GM12878 (cell line): ENCODE measurements at regions not wholly inside any gene's neighbourhood (a gene's known extent, or its start where the extent isn't known, plus 50 kb on each side); places are given as distances from the start of the nearest gene placed in this dataset.

Experiments
- ATAC-seq: fragments of 200-7000 bp; cut with Tn5 transposase; 3 replicates; pipeline ENCODE4 v1.9.1; 2020; ENCODE audit warnings: mild to moderate bottlenecking, moderate library complexity
- BruUV-seq: library from RNA; stranded (reverse); fragments of 400-500 nt; replicated peaks from 2 replicates; lab custom pipeline; 2021; lab: Mats Ljungman, UMichigan
- CTCF ChIA-PET: fragments of 300-600 bp; sonication (Branson Sonifier 250); formaldehyde crosslinking; extraction: SDS; loops from one replicate; lab custom pipeline; 2021; ENCODE audit warnings: inconsistent platforms; lab: Yijun Ruan, JAX
- POLR2A ChIA-PET: fragments of 350-600 bp; formaldehyde crosslinking; extraction: SDS; loops from one replicate; lab custom pipeline; 2021; ENCODE audit warnings: inconsistent platforms; lab: Charles Lee
- RAD21 ChIA-PET: fragments of 300-600 bp; sonication (Branson Sonifier 250); formaldehyde crosslinking; loops from one replicate; lab custom pipeline; 2023; ENCODE audit warnings: antibody characterized with exemption; ENCODE audit not compliant: unreplicated experiment; lab: Charles Lee
- SMC1A ChIA-PET: fragments of 300-600 bp; sonication (Branson Sonifier 250); formaldehyde crosslinking; loops from one replicate; lab custom pipeline; 2023; ENCODE audit not compliant: unreplicated experiment, uncharacterized antibody; lab: Charles Lee
- DNase-seq: peaks from one replicate; pipeline ENCODE4 v3.0.0-alpha.2; 2011; ENCODE audit warnings: low read depth, low spot score
- FAIRE-seq: peaks from 3 replicates; lab custom pipeline; 2011; peaks lifted over from hg19 to GRCh38; lab: Jason Lieb, UNC
- H2AFZ ChIP-seq: 2 replicates; pipeline ENCODE4 v1.6.0; 2011; ENCODE audit warnings: low read depth, low read length, control low read depth; ENCODE audit not compliant: control insufficient read depth
- H3K27ac ChIP-seq: 2 replicates; pipeline ENCODE4 v1.5.1; 2011; ENCODE audit warnings: control low read depth; ENCODE audit not compliant: control insufficient read depth, insufficient read depth
- H3K27me3 ChIP-seq, 2 experiments: replicated peaks in 1 of 2; 2 replicates each; pipeline versions ENCODE4 v1.6.0 to v1.6.1; 2011; ENCODE audit warnings: low read length in 1 of 2; ENCODE audit not compliant: control insufficient read depth in 2 of 2, insufficient read depth in 2 of 2
- H3K36me3 ChIP-seq, 2 experiments: 2 replicates each; pipeline ENCODE4 v1.5.1; 2011; ENCODE audit warnings: low read length in 1 of 2; ENCODE audit not compliant: control insufficient read depth in 2 of 2, insufficient read depth in 2 of 2
- H3K4me1 ChIP-seq: 2 replicates; pipeline ENCODE4 v1.6.1; 2011; ENCODE audit warnings: mild to moderate bottlenecking, low read length, moderate library complexity, mixed read lengths; ENCODE audit not compliant: control insufficient read depth, insufficient read depth
- H3K4me2 ChIP-seq: 2 replicates; pipeline ENCODE4 v1.6.0; 2011; ENCODE audit warnings: control low read depth; ENCODE audit not compliant: control insufficient read depth, insufficient read depth
- H3K4me3 ChIP-seq: fragments of 200-600 bp; sonication (generic); 2 replicates; pipeline ENCODE4 v1.5.1; 2016
- H3K79me2 ChIP-seq: 2 replicates; pipeline ENCODE4 v1.6.0; 2011; ENCODE audit warnings: low read length; ENCODE audit not compliant: control insufficient read depth, insufficient read depth
- H3K9ac ChIP-seq: 2 replicates; pipeline ENCODE4 v1.8.0; 2011; ENCODE audit warnings: low read length, control low read depth, mixed read lengths; ENCODE audit not compliant: control insufficient read depth, insufficient read depth
- H3K9me3 ChIP-seq: replicated peaks from 3 replicates; pipeline ENCODE4 v1.5.1; 2011; ENCODE audit warnings: mild to moderate bottlenecking, low read length; ENCODE audit not compliant: control insufficient read depth, insufficient read depth
- H4K20me1 ChIP-seq: 2 replicates; pipeline ENCODE4 v1.6.0; 2011; ENCODE audit not compliant: control insufficient read depth, insufficient read depth
- ATF2 ChIP-seq: IDR thresholded peaks from 2 replicates; pipeline ENCODE4 v1.6.1; 2012; ENCODE audit warnings: low read length, inconsistent platforms
- CTCF ChIP-seq, 3 experiments: IDR thresholded peaks in 2 of 3; conservative IDR thresholded peaks in 1 of 3; 2 replicates each; pipeline ENCODE4 v1.5.1; 2011; ENCODE audit warnings: low read depth in 3 of 3, low read length in 3 of 3, mild to moderate bottlenecking in 3 of 3, control low read depth in 2 of 3, moderate library complexity in 2 of 3, inconsistent platforms in 1 of 3, mixed read lengths in 1 of 3; ENCODE audit not compliant: control insufficient read depth in 2 of 3, insufficient read depth in 1 of 3; ENCODE audit errors: extremely low read depth in 1 of 3
- EGR1 ChIP-seq, 2 experiments: IDR thresholded peaks; 1 replicate in 1 of 2; 2 replicates in 1 of 2; pipeline ENCODE4 v1.6.1; 2011 to 2012; ENCODE audit warnings: low read depth in 2 of 2, low read length in 2 of 2, borderline replicate concordance in 1 of 2, mild to moderate bottlenecking in 1 of 2, moderate library complexity in 1 of 2
- MEF2A ChIP-seq: IDR thresholded peaks from 2 replicates; pipeline ENCODE4 v1.6.1; 2011; ENCODE audit warnings: low read depth, mild to moderate bottlenecking, low read length, moderate library complexity; ENCODE audit not compliant: insufficient read depth
- PAX8 ChIP-seq: fragments of 450-650 bp; IDR thresholded peaks from 2 replicates; pipeline ENCODE4 v1.6.1; 2017; ENCODE audit warnings: mild to moderate bottlenecking, moderate library complexity
- SKIL ChIP-seq: fragments of 450-650 bp; IDR thresholded peaks from 2 replicates; pipeline ENCODE4 v1.6.1; 2017; ENCODE audit warnings: mild to moderate bottlenecking, low read depth, inconsistent platforms; ENCODE audit not compliant: poor library complexity, severe bottlenecking
- SUZ12 ChIP-seq: fragments of 200-600 bp; sonication (generic); IDR thresholded peaks from one replicate; pipeline ENCODE4 v1.6.1; 2018; ENCODE audit warnings: antibody characterized with exemption, mild to moderate bottlenecking; ENCODE audit not compliant: unreplicated experiment
- WGBS: methylation state at CpG from one replicate; pipeline ENCODE4 v1.1.6; 2016; ENCODE audit warnings: low lambda C conversion rate; ENCODE audit not compliant: insufficient replicate concordance, insufficient coverage; ENCODE audit errors: missing lambda C conversion rate; 5-methylcytosine and 5-hydroxymethylcytosine counted together
- in situ Hi-C: fragments of 300-500 bp; cut with MboI; formaldehyde crosslinking; loops from 9 replicates; pipeline ENCODE4 v1.14.3; 2018; ENCODE audit warnings: mixed read lengths
- intact Hi-C: fragments of 100-400 bp; cut with micrococcal nuclease; formaldehyde crosslinking; loops from one replicate; pipeline ENCODE4 v1.14.2; 2022; ENCODE audit not compliant: unreplicated experiment

- H4K20me1 ChIP-seq: no peaks in the 10 kb centered on the region
- no peaks in the 10 kb centered on the region for H3K79me2 ChIP-seq
- H3K4me3 ChIP-seq: no peak overlapping the region
- FAIRE-seq (no peak), ATAC-seq (no peak), DNase-seq (no peak)
- 0% methylated on average over 1 of the region's 1 CpG for WGBS
- in situ Hi-C loops (no loop called here), intact Hi-C loops (no loop called here)
- H3K27me3 ChIP-seq: no peaks in the 10 kb centered on the region
- H3K9ac ChIP-seq: no peak overlapping the region
- H3K27ac ChIP-seq: no peak overlapping the region
- ChIA-PET POLR2A (no interaction called here), RAD21 (no interaction called here), CTCF (interaction anchor here (1.0 to 1.4 kb wide), 2 partner anchors 14 to 23 kb away, joined by 3 read pairs; no protein-coding TSS in a partner anchor), SMC1A (no interaction called here)
- no peak overlapping the region for H3K4me2 ChIP-seq
- no peaks in the 10 kb centered on the region for H3K36me3 ChIP-seq
- H3K4me1 ChIP-seq: peaks cover 4% of the 10 kb centered on the region; the same call in 1 of the 2 replicates
- no peak for TF ChIP-seq PAX8
- no peak for TF ChIP-seq MEF2A
- TF ChIP-seq CTCF (IDR thresholded peaks at IDR 0.05 in 2 of 3, conservative IDR thresholded peaks at IDR 0.05 in 1 of 3; ENCODE audit: control insufficient read depth in 2 of 3, extremely low read depth in 1 of 3, insufficient read depth in 1 of 3, low read depth in 3 of 3, low read length in 3 of 3): no peak
- no peak for TF ChIP-seq ATF2
- TF ChIP-seq SKIL: no peak
- no peak for TF ChIP-seq EGR1 (IDR thresholded peaks at IDR 0.05; ENCODE audit: borderline replicate concordance in 1 of 2, low read depth in 2 of 2, low read length in 2 of 2)
- TF ChIP-seq SUZ12: no peak
- H2AFZ ChIP-seq: no peak overlapping the region
- no peaks in the 10 kb centered on the region for H3K9me3 ChIP-seq
- BruUV-seq: no TSS peak
These were observed 200.9 kb downstream of the TM2D1 start for GRCh38 chr1:61523893-61524605.
